ENCODE measurements at regions not wholly inside any gene's neighbourhood (a gene's known extent, or its start where the extent isn't known, plus 50 kb on each side); places are given as distances from the start of the nearest gene placed in this dataset.

DNA sequence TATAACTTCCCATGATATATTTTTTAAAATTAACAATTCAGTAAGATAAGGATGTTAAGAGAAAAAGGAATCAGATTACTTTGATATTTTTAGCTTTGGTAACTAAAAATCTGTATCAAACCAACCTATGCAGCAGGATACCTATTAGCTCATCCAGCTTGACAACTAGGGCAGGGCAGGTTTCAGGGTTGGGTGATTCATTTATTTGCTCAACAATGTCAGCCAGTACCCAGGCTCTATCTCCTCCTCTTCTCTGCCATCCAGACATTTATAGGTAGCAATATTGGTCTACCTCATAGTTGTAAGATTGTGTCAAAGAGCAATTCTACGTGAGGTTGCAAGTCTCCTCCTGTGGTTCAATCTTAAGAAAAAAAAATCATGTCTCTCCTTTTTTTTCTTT is 421.9 kb downstream of the ANKRD50 start:
- Histone ChIP-seq H3K27me3 (no peaks in the 10 kb centered on the region), H3K4me1 (no peaks in the 10 kb centered on the region), H3K27ac (no peak overlapping the region), H3K36me3 (no peaks in the 10 kb centered on the region), H3K4me3 (no peak overlapping the region), H3K9me3 (no peaks in the 10 kb centered on the region)
- intact Hi-C loops (cut with DNase I), result no loop called here
- no peak for ATAC-seq
- DNase-seq, result no peak
- TF ChIP-seq, protein P1, sequence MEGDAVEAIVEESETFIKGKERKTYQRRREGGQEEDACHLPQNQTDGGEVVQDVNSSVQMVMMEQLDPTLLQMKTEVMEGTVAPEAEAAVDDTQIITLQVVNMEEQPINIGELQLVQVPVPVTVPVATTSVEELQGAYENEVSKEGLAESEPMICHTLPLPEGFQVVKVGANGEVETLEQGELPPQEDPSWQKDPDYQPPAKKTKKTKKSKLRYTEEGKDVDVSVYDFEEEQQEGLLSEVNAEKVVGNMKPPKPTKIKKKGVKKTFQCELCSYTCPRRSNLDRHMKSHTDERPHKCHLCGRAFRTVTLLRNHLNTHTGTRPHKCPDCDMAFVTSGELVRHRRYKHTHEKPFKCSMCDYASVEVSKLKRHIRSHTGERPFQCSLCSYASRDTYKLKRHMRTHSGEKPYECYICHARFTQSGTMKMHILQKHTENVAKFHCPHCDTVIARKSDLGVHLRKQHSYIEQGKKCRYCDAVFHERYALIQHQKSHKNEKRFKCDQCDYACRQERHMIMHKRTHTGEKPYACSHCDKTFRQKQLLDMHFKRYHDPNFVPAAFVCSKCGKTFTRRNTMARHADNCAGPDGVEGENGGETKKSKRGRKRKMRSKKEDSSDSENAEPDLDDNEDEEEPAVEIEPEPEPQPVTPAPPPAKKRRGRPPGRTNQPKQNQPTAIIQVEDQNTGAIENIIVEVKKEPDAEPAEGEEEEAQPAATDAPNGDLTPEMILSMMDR (IDR thresholded peaks at IDR 0.05), result no peak

DNA sequence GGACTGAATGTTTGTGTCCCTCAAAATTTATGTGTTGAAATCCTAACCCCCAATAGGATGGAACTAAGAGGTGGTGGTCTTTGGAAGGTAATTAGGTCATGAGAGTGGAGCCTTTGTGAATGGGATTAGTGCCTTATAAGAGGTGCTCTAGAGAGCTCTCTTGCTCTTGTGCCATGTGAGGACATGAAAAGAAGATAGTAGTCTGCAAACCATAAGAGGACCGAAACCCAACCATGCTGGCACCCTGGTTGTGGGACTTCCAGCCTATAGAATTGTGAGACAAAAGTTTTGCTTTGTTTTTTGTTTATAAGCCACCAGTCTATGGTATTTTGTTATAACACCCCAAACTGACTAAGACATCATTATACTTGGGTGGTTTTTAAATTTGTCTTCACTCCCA is 417.1 kb downstream of the ANKRD50 start:
- DNase-seq (no peak), ATAC-seq (no peak)
- no peaks in the 10 kb centered on the region for H3K9me3 ChIP-seq
- no peak overlapping the region for H3K4me3 ChIP-seq
- TF ChIP-seq, protein P1 (IDR thresholded peaks at IDR 0.05), result no peak
- intact Hi-C loops (cut with DNase I), result no loop called here
- H3K4me1 ChIP-seq, result no peaks in the 10 kb centered on the region
- no peaks in the 10 kb centered on the region for H3K36me3 ChIP-seq
- no peak overlapping the region for H3K27ac ChIP-seq
- no peaks in the 10 kb centered on the region for H3K27me3 ChIP-seq

DNA sequence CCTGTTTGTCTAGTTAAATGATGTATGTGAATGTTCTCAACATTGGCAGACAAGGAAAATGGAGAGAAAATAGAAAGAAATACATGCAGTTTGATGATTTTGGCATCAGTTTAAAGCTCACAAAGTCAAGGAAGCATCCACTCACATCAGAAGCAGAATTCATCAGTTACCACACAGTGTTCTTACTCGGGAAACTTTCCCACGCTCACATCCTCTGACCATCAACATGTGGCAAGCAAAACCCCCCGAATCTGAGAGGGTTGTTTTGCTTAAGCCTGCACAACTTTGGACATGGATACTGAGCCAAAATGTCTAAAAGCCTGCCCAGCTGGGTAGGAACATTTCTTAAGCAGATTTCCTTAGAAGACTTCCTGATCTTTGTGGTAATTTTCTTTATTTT is 407.6 kb downstream of the ANKRD50 start:
- TF ChIP-seq, protein P1 (IDR thresholded peaks at IDR 0.05), result no peak
- ATAC-seq (no peak), DNase-seq (no peak)
- no peaks in the 10 kb centered on the region for H3K4me1 ChIP-seq
- no peak overlapping the region for H3K27ac ChIP-seq
- no peaks in the 10 kb centered on the region for H3K36me3 ChIP-seq
- intact Hi-C loops (cut with DNase I), result no loop called here
- H3K27me3 ChIP-seq, result no peaks in the 10 kb centered on the region
- no peak overlapping the region for H3K4me3 ChIP-seq
- H3K9me3 ChIP-seq, result no peaks in the 10 kb centered on the region

DNA sequence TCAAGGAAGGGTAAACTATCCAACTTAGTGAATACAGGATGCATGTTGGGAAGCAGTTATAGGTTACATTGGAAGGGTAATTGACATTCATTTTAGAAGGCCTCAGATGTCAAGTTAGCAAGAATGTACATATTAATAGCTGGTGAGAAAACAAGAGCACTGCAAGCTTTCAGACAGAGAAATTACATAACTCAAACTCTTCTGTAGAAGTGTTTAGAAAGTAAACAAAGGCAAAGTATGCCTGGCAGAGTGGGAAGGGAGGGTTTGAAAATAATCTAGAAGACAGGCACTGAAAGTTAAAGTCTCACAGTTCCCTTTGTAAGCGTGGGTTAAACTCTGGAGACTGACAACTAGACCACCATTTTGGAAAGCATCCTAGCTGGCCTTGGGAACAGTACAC is 406.2 kb downstream of the ANKRD50 start:
- no peaks in the 10 kb centered on the region for H3K27me3 ChIP-seq
- intact Hi-C loops (cut with DNase I), result no loop called here
- DNase-seq, result no peak
- H3K4me3 ChIP-seq, result no peak overlapping the region
- H3K36me3 ChIP-seq, result no peaks in the 10 kb centered on the region
- H3K9me3 ChIP-seq, result no peaks in the 10 kb centered on the region
- no peaks in the 10 kb centered on the region for H3K4me1 ChIP-seq
- no peak overlapping the region for H3K27ac ChIP-seq
- ATAC-seq, result peak; percentile 78
- TF ChIP-seq, protein P1 (IDR thresholded peaks at IDR 0.05), result no peak

DNA sequence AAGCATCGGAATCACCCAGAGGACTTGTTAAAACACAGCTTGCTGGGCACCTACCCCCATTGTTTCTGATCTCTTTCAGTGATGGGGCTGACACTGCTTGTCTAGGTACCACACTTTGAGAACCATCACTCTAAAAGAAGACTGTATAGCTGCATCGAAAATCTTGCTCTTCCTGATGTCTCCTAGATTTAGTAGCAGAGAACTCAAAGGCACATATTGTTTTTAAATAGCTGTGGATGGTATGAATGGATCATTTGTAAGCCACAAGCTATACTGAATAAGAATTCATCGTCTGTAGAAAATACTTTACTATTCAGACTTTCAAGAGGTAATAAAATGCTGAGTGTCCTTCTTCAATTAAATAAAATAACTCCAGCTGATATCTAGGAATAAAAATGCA is 405.4 kb downstream of the ANKRD50 start:
- H3K9me3 ChIP-seq, result no peaks in the 10 kb centered on the region
- H3K27ac ChIP-seq, result no peak overlapping the region
- TF ChIP-seq, protein P1 (IDR thresholded peaks at IDR 0.05), result no peak
- no peak for DNase-seq
- ATAC-seq, result no peak
- intact Hi-C loops (cut with DNase I), result no loop called here
- H3K4me3 ChIP-seq, result no peak overlapping the region
- no peaks in the 10 kb centered on the region for H3K27me3 ChIP-seq
- no peaks in the 10 kb centered on the region for H3K36me3 ChIP-seq
- no peaks in the 10 kb centered on the region for H3K4me1 ChIP-seq

DNA sequence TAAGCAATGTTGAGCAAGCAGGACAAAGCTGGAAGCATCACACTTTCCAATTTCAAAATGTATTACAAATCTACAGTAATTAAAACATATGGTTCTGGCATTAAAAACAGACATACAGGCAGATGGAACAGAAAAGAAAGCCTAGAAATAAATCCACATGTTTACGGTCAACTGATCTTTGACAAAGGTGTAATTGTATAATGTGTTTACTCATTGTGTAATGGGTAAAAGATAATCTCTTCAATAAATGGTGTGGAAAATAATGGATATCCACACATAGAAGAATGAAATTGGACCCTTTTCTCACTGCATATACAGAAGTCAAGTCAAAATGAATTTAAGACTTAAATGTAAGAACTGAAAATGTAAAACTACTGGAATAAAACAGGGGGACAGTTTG is 394.2 kb downstream of the ANKRD50 start:
- no peaks in the 10 kb centered on the region for H3K36me3 ChIP-seq
- intact Hi-C loops (cut with DNase I), result no loop called here
- no peak overlapping the region for H3K4me3 ChIP-seq
- no peaks in the 10 kb centered on the region for H3K9me3 ChIP-seq
- TF ChIP-seq, protein P1 (IDR thresholded peaks at IDR 0.05), result no peak
- DNase-seq, result no peak
- H3K27ac ChIP-seq, result no peak overlapping the region
- no peak for ATAC-seq
- H3K4me1 ChIP-seq, result no peaks in the 10 kb centered on the region
- H3K27me3 ChIP-seq, result no peaks in the 10 kb centered on the region
